Endothelial cell of umbilical vein (primary cell): ENCODE measurements at regions not wholly inside any gene's neighbourhood (a gene's known extent, or its start where the extent isn't known, plus 50 kb on each side); places are given as distances from the start of the nearest gene placed in this dataset.

Experiments
- BruUV-seq: library from RNA; stranded (reverse); fragments of 400-500 nt; replicated peaks from 2 replicates; lab custom pipeline; 2021; lab: Mats Ljungman, UMichigan
- CTCF ChIA-PET: fragments of 300-600, 350-600 bp; sonication (Branson Sonifier 250); formaldehyde crosslinking; loops from one replicate; lab custom pipeline; 2021; ENCODE audit warnings: antibody characterized with exemption, inconsistent platforms; lab: Charles Lee
- POLR2A ChIA-PET: fragments of 300-600, 350-600 bp; sonication (Branson Sonifier 250); formaldehyde crosslinking; loops from one replicate; lab custom pipeline; 2021; ENCODE audit warnings: antibody characterized with exemption, inconsistent platforms; lab: Charles Lee
- DNase-seq: peaks from one replicate; pipeline ENCODE4 v3.0.0-alpha.2; 2011; ENCODE audit warnings: low read depth, low spot score
- FAIRE-seq: peaks from 2 replicates; lab custom pipeline; 2011; peaks lifted over from hg19 to GRCh38; lab: Jason Lieb, UNC
- H2AFZ ChIP-seq: 2 replicates; pipeline ENCODE4 v1.6.0; 2012; ENCODE audit warnings: low read depth, low read length, control low read depth, inconsistent platforms
- H3K27ac ChIP-seq: 2 replicates; pipeline ENCODE4 v1.5.1; 2011; ENCODE audit warnings: low read depth, mild to moderate bottlenecking, control low read depth, low read length, moderate library complexity; ENCODE audit not compliant: insufficient read depth
- H3K27me3 ChIP-seq, 2 experiments: 2 replicates each; pipeline versions ENCODE4 v1.6.0 to v1.6.1; 2011; ENCODE audit warnings: low read length in 2 of 2, mixed read lengths in 1 of 2; ENCODE audit not compliant: control insufficient read depth in 2 of 2, insufficient read depth in 2 of 2
- H3K36me3 ChIP-seq, 2 experiments: 2 replicates in 1 of 2; 3 replicates in 1 of 2; pipeline ENCODE4 v1.5.1; 2011; ENCODE audit warnings: low read length in 2 of 2, mild to moderate bottlenecking in 1 of 2, moderate library complexity in 1 of 2; ENCODE audit not compliant: control insufficient read depth in 2 of 2, insufficient read depth in 2 of 2; ENCODE audit errors: extremely low read depth in 1 of 2
- H3K4me1 ChIP-seq: 3 replicates; pipeline ENCODE4 v1.5.1; 2011; ENCODE audit warnings: mild to moderate bottlenecking, low read length; ENCODE audit not compliant: control insufficient read depth, insufficient read depth; ENCODE audit errors: extremely low read depth
- H3K4me2 ChIP-seq: 2 replicates; pipeline ENCODE4 v1.6.1; 2011; ENCODE audit warnings: low read length, control low read depth, mixed read lengths; ENCODE audit not compliant: insufficient read depth
- H3K4me3 ChIP-seq, 3 experiments: fragments of 200-600 bp in 1 of 3; sonication (generic), shearing (Covaris generic) in 1 of 3; replicated peaks in 1 of 3; 2 replicates each; pipeline ENCODE4 v1.5.1; 2011 to 2016; ENCODE audit warnings: control low read depth in 3 of 3, low read length in 3 of 3, mild to moderate bottlenecking in 2 of 3, inconsistent platforms in 1 of 3, low read depth in 1 of 3, moderate library complexity in 1 of 3; ENCODE audit not compliant: insufficient read depth in 1 of 3
- H3K79me2 ChIP-seq: 2 replicates; pipeline ENCODE4 v1.6.0; 2012; ENCODE audit warnings: low read length, inconsistent platforms; ENCODE audit not compliant: control insufficient read depth, insufficient read depth
- H3K9ac ChIP-seq: replicated peaks from 2 replicates; pipeline ENCODE3; 2011; ENCODE audit warnings: low read length, control low read depth; ENCODE audit not compliant: insufficient read depth; ENCODE audit errors: extremely low read depth
- H3K9me1 ChIP-seq: replicated peaks from 3 replicates; pipeline ENCODE4 v1.6.0; 2011; ENCODE audit warnings: mild to moderate bottlenecking, low read length; ENCODE audit not compliant: control insufficient read depth, insufficient read depth; ENCODE audit errors: extremely low read depth
- H3K9me3 ChIP-seq: replicated peaks from 2 replicates; pipeline ENCODE4 v1.5.1; 2012; ENCODE audit warnings: low read length, inconsistent platforms; ENCODE audit not compliant: control insufficient read depth, insufficient read depth
- H4K20me1 ChIP-seq: replicated peaks from 2 replicates; pipeline ENCODE3; 2011; ENCODE audit warnings: mild to moderate bottlenecking, low read length; ENCODE audit not compliant: control insufficient read depth, insufficient read depth; ENCODE audit errors: extremely low read depth
- CTCF ChIP-seq, 2 donors: IDR thresholded peaks; 1 replicate in 1 of 2; 2 replicates in 1 of 2; pipeline ENCODE4 v1.5.1; 2011; ENCODE audit warnings: low read length in 2 of 2, mild to moderate bottlenecking in 2 of 2, moderate library complexity in 2 of 2, control low read depth in 1 of 2, inconsistent platforms in 1 of 2, low read depth in 1 of 2; ENCODE audit not compliant: insufficient read depth in 1 of 2; ENCODE audit errors: extremely low read depth in 1 of 2
- EZH2 ChIP-seq: IDR thresholded peaks from 2 replicates; pipeline ENCODE4 v1.6.1; 2012; ENCODE audit warnings: borderline replicate concordance, low read depth, mild to moderate bottlenecking, moderate library complexity, low read length, inconsistent platforms; ENCODE audit not compliant: severe bottlenecking
- FOS ChIP-seq: IDR thresholded peaks from 2 replicates; pipeline ENCODE4 v1.6.1; 2011; ENCODE audit warnings: mild to moderate bottlenecking, low read length, moderate library complexity, borderline replicate concordance; ENCODE audit not compliant: insufficient read depth
- JUN ChIP-seq: IDR thresholded peaks from 2 replicates; pipeline ENCODE4 v1.6.1; 2011; ENCODE audit warnings: borderline replicate concordance, low read depth; ENCODE audit not compliant: insufficient read length, insufficient read depth
- MAX ChIP-seq: IDR thresholded peaks from 2 replicates; pipeline ENCODE4 v1.6.1; 2011; ENCODE audit not compliant: insufficient read depth, insufficient read length
- POLR2A ChIP-seq: IDR thresholded peaks from 2 replicates; pipeline ENCODE4 v1.6.1; 2012; ENCODE audit warnings: low read depth, mild to moderate bottlenecking, control low read depth, low read length
- POLR2AphosphoS5 ChIP-seq: IDR thresholded peaks from 2 replicates; pipeline ENCODE4 v1.6.1; 2012; ENCODE audit warnings: low read depth, mild to moderate bottlenecking, control low read depth, low read length, moderate library complexity; ENCODE audit not compliant: insufficient read depth
- dilution Hi-C: fragments of 300-500 bp; cut with MboI; formaldehyde crosslinking; loops from one replicate; pipeline ENCODE4 v1.15.0; 2019; ENCODE audit warnings: low sequenced_read_pairs; ENCODE audit not compliant: extremely low pct_ligation_motif_present
- intact Hi-C: fragments of 100-400 bp; cut with micrococcal nuclease; formaldehyde crosslinking; loops from one replicate; pipeline ENCODE4 v1.10.0; 2022

- BruUV-seq: no TSS peak
- Histone ChIP-seq H2AFZ (no peak overlapping the region), H3K79me2 (no peaks in the 10 kb centered on the region), H3K27me3 (no peaks in the 10 kb centered on the region), H3K4me3 (no peak overlapping the region), H4K20me1 (no peaks in the 10 kb centered on the region), H3K9me1 (no peaks in the 10 kb centered on the region), H3K9me3 (no peaks in the 10 kb centered on the region), H3K4me2 (no peak overlapping the region), H3K9ac (no peak overlapping the region), H3K4me1 (no peaks in the 10 kb centered on the region), H3K36me3 (no peaks in the 10 kb centered on the region), H3K27ac (no peak overlapping the region)
- TF ChIP-seq POLR2AphosphoS5: no peak
- TF ChIP-seq FOS: no peak
- TF ChIP-seq EZH2: no peak
- TF ChIP-seq CTCF (IDR thresholded peaks at IDR 0.05; ENCODE audit: extremely low read depth in 1 of 2, insufficient read depth in 1 of 2, low read depth in 1 of 2, low read length in 2 of 2): no peak
- no peak for TF ChIP-seq MAX
- TF ChIP-seq POLR2A: no peak
- no peak for TF ChIP-seq JUN
- ChIA-PET POLR2A (no interaction called here), CTCF (no interaction called here)
- FAIRE-seq (no peak), DNase-seq (no peak)
- intact Hi-C loops: no loop called here
- dilution Hi-C loops: no loop called here
Measured at GRCh38 chr17:14901376-14901775, 363.8 kb downstream of the PMP22 start.
